ENCODE measurements at regions not wholly inside any gene's neighbourhood (a gene's known extent, or its start where the extent isn't known, plus 50 kb on each side); places are given as distances from the start of the nearest gene placed in this dataset.

DNA sequence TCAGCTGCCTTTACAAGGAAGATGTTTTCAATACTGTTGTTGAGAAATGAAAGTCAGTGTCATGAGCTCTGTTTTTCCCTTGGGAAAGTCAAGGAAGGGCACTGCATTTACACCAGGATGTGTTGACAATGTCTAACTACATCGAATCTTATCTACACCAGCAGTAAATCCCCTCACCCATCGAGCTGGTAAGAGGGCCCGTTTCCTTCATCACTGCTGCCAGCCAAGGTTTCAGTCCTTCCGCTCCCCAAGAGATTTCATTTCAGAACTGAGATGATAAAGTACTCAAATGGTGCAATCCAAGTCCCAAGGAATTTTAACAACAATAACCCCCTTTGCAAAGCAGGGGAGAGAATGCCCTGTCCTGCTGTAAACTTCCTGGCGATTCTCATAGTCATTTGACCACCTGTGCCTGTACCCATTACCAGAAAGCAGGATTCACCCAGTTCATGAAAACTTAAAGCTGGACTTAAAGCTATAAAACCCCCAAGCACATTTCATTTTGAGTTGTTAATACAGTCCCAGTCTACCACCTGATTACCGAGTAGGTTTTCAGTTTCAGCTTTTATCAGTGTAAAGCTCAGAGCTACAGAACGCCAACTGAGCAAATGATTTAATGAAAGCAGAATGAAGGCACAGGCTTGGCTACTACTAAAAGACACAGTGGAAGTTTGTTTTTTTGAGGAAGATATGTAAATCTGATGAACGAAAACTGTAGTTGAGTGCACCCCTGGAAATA is 122.5 kb upstream of the TAB2 start:
- TF ChIP-seq, protein P1, sequence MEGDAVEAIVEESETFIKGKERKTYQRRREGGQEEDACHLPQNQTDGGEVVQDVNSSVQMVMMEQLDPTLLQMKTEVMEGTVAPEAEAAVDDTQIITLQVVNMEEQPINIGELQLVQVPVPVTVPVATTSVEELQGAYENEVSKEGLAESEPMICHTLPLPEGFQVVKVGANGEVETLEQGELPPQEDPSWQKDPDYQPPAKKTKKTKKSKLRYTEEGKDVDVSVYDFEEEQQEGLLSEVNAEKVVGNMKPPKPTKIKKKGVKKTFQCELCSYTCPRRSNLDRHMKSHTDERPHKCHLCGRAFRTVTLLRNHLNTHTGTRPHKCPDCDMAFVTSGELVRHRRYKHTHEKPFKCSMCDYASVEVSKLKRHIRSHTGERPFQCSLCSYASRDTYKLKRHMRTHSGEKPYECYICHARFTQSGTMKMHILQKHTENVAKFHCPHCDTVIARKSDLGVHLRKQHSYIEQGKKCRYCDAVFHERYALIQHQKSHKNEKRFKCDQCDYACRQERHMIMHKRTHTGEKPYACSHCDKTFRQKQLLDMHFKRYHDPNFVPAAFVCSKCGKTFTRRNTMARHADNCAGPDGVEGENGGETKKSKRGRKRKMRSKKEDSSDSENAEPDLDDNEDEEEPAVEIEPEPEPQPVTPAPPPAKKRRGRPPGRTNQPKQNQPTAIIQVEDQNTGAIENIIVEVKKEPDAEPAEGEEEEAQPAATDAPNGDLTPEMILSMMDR (IDR thresholded peaks at IDR 0.05; ENCODE audit: low read length) = no peak
- no peak for TF ChIP-seq EZH2 (IDR thresholded peaks at IDR 0.05; ENCODE audit: borderline replicate concordance, low read length)
